A549 (cell line): ENCODE measurements at regions not wholly inside any gene's neighbourhood (a gene's known extent, or its start where the extent isn't known, plus 50 kb on each side); places are given as distances from the start of the nearest gene placed in this dataset.

ENCODE experiments used
- ATAC-seq, 2 experiments: fragments of 200-7000 bp in 1 of 2; fragments of >200 bp in 1 of 2; cut with Nextera tagmentation in 1 of 2; cut with Tn5 transposase in 1 of 2; 3 replicates each; pipeline versions ENCODE4 v1.8.0 to v1.9.1; 2018 to 2020; ENCODE audit warnings: mild to moderate bottlenecking in 1 of 2, moderate library complexity in 1 of 2
- CTCF ChIA-PET: fragments of 300-600 bp; sonication (Branson Sonifier 250); formaldehyde crosslinking; extraction: SDS; loops from one replicate; lab custom pipeline; 2021; ENCODE audit warnings: antibody characterized with exemption, inconsistent platforms; lab: Yijun Ruan, JAX
- POLR2A ChIA-PET: fragments of 350-600 bp; formaldehyde crosslinking; extraction: SDS; loops from one replicate; lab custom pipeline; 2021; ENCODE audit warnings: antibody characterized with exemption, inconsistent platforms; lab: Yijun Ruan, JAX
- DNase-seq, 2 experiments: peaks; one replicate each; pipeline versions ENCODE4 v3.0.0 to v3.0.0-alpha.2; 2011 to 2016; ENCODE audit warnings: low read depth in 1 of 2, low spot score in 1 of 2
- FAIRE-seq: peaks from 2 replicates; lab custom pipeline; 2011; peaks lifted over from hg19 to GRCh38; lab: Jason Lieb, UNC
- H3K27ac ChIP-seq, 2 experiments: fragments of >200 bp; sonication (Bioruptor Twin); formaldehyde crosslinking; 3 replicates each; pipeline ENCODE4 v1.5.1; 2016 to 2017
- H3K4me1 ChIP-seq: fragments of >200 bp; sonication (Bioruptor Twin); formaldehyde crosslinking; 3 replicates; pipeline ENCODE4 v1.6.1; 2016
- H3K4me2 ChIP-seq: fragments of >200 bp; sonication (Bioruptor Twin); formaldehyde crosslinking; 3 replicates; pipeline ENCODE4 v1.6.1; 2016
- H3K4me3 ChIP-seq: fragments of >200 bp; sonication (Bioruptor Twin); formaldehyde crosslinking; 3 replicates; pipeline ENCODE4 v1.5.1; 2016
- H3K9me3 ChIP-seq: fragments of >200 bp; sonication (Bioruptor Twin); formaldehyde crosslinking; 3 replicates; pipeline ENCODE4 v1.6.1; 2016
- BCL3 ChIP-seq: fragments of >200 bp; sonication (Bioruptor Twin); formaldehyde crosslinking; IDR thresholded peaks from 3 replicates; pipeline ENCODE4 v1.6.1; 2016
- CEBPB ChIP-seq, 2 experiments: fragments of >200 bp in 1 of 2; sonication (Bioruptor Twin) in 1 of 2; formaldehyde crosslinking in 1 of 2; IDR thresholded peaks; 2 replicates each; pipeline ENCODE4 v1.6.1; 2012 to 2016
- CHD4 ChIP-seq: fragments of 200-600 bp; sonication (generic); IDR thresholded peaks from 2 replicates; pipeline ENCODE4 v1.6.1; 2016; ENCODE audit warnings: antibody characterized with exemption, mild to moderate bottlenecking, borderline replicate concordance
- CTCF ChIP-seq: fragments of >200 bp; sonication (Bioruptor Twin); formaldehyde crosslinking; IDR thresholded peaks from 3 replicates; pipeline ENCODE4 v1.5.1; 2016
- EHF ChIP-seq: fragments of 250-450 bp; sonication (Bioruptor Pico); IDR thresholded peaks from 2 replicates; pipeline ENCODE4 v1.5.0; 2020; ENCODE audit warnings: mild to moderate bottlenecking
- EP300 ChIP-seq, 2 experiments: fragments of >200 bp; sonication (Bioruptor Twin); formaldehyde crosslinking; IDR thresholded peaks; 2 replicates in 1 of 2; 3 replicates in 1 of 2; pipeline ENCODE4 v1.6.1; 2016 to 2017
- ESRRA ChIP-seq: fragments of 150-350 bp; IDR thresholded peaks from 2 replicates; pipeline ENCODE4 v1.6.1; 2014; ENCODE audit warnings: mild to moderate bottlenecking, low read length, borderline replicate concordance
- FOSL2 ChIP-seq, 2 experiments: fragments of 450-650 bp in 1 of 2; fragments of >200 bp in 1 of 2; sonication (Bioruptor Twin) in 1 of 2; formaldehyde crosslinking; IDR thresholded peaks; 2 replicates each; pipeline versions ENCODE4 v1.5.0 to v1.6.1; 2016 to 2020; ENCODE audit warnings: mild to moderate bottlenecking in 1 of 2, moderate library complexity in 1 of 2
- HOXA7 ChIP-seq: fragments of 250-450 bp; sonication (Bioruptor Pico); IDR thresholded peaks from 2 replicates; pipeline ENCODE4 v1.5.0; 2020; ENCODE audit warnings: mild to moderate bottlenecking, moderate library complexity
- HOXB5 ChIP-seq: fragments of 250-450 bp; sonication (Bioruptor Pico); IDR thresholded peaks from 2 replicates; pipeline ENCODE4 v1.5.0; 2020; ENCODE audit warnings: mild to moderate bottlenecking, moderate library complexity
- KDM5A ChIP-seq: fragments of 200-600 bp; sonication (generic); IDR thresholded peaks from 2 replicates; pipeline ENCODE4 v1.6.1; 2016; ENCODE audit warnings: antibody characterized with exemption, mild to moderate bottlenecking
- MAX ChIP-seq: IDR thresholded peaks from 2 replicates; pipeline ENCODE4 v1.6.1; 2012
- MAZ ChIP-seq: fragments of 150-350 bp; IDR thresholded peaks from 2 replicates; pipeline ENCODE4 v1.6.1; 2014; ENCODE audit warnings: antibody characterized with exemption, low read depth, low read length, borderline replicate concordance
- POLR2A ChIP-seq: IDR thresholded peaks from 2 replicates; pipeline ENCODE4 v1.6.1; 2012; ENCODE audit warnings: mild to moderate bottlenecking, low read length
- POLR2AphosphoS2 ChIP-seq: conservative IDR thresholded peaks from 2 replicates; pipeline ENCODE4 v1.6.1; 2012; ENCODE audit warnings: low read length, improper control_type of control experiment, inconsistent platforms
- RNF2 ChIP-seq: fragments of 200-600 bp; sonication (generic); IDR thresholded peaks from 2 replicates; pipeline ENCODE4 v1.6.1; 2016; ENCODE audit warnings: low read depth, mild to moderate bottlenecking, antibody characterized with exemption, moderate library complexity, borderline replicate concordance
- TP53 ChIP-seq: fragments of 250-450 bp; sonication (Bioruptor Pico); IDR thresholded peaks from 2 replicates; pipeline ENCODE4 v1.5.0; 2021; ENCODE audit warnings: mild to moderate bottlenecking, moderate library complexity
- USF2 ChIP-seq: fragments of 450-650 bp; IDR thresholded peaks from 2 replicates; pipeline ENCODE4 v1.6.1; 2014; ENCODE audit warnings: antibody characterized with exemption
- WGBS: methylation state at CpG from one replicate; pipeline ENCODE4 v1.1.6; 2017; ENCODE audit errors: missing lambda C conversion rate; 5-methylcytosine and 5-hydroxymethylcytosine counted together

- TF ChIP-seq CHD4 (no peak), EHF (CRISPR knock-in tag) (no peak)
Measured at GRCh38 chr18:75116165-75116564, 92.8 kb downstream of the PTGR3 start (continued).

GRCh38 chr18:75115514-75115913 is 93.4 kb downstream of the PTGR3 start:
- no peak for ATAC-seq
- CTCF ChIA-PET, result no interaction called here

More at GRCh38 chr18:75115514-75115913, 93.4 kb downstream of the PTGR3 start:
- FAIRE-seq, result no peak
- Histone ChIP-seq H3K9me3 (no peaks in the 10 kb centered on the region), H3K27ac (no peak overlapping the region), H3K4me3 (no peak overlapping the region), H3K4me2 (no peak overlapping the region), H3K4me1 (no peaks in the 10 kb centered on the region)
- 30% methylated on average over 6 of the region's 6 CpGs for WGBS
- no peak for TF ChIP-seq EP300 (IDR thresholded peaks at IDR 0.05)
- TF ChIP-seq MAZ, result no peak
- TF ChIP-seq BCL3, result no peak
- no peak for TF ChIP-seq POLR2A
- TF ChIP-seq TP53 (CRISPR knock-in tag), result no peak
- no peak for TF ChIP-seq CTCF
- no peak for TF ChIP-seq POLR2AphosphoS2
- no peak for TF ChIP-seq HOXB5 (CRISPR knock-in tag)
- TF ChIP-seq CEBPB (IDR thresholded peaks at IDR 0.05), result no peak
- no peak for TF ChIP-seq HOXA7 (CRISPR knock-in tag)
- TF ChIP-seq USF2, result no peak
- no peak for TF ChIP-seq KDM5A
- no peak for TF ChIP-seq MAX
- no peak for TF ChIP-seq FOSL2 (IDR thresholded peaks at IDR 0.05)
- TF ChIP-seq FOSL2 (CRISPR knock-in tag; IDR thresholded peaks at IDR 0.05), result no peak
- no peak for TF ChIP-seq RNF2
- no peak for TF ChIP-seq ESRRA
- POLR2A ChIA-PET, result no interaction called here
- DNase-seq, result no peak
